ENCODE measurements at regions not wholly inside any gene's neighbourhood (a gene's known extent, or its start where the extent isn't known, plus 50 kb on each side); places are given as distances from the start of the nearest gene placed in this dataset.

GRCh38 chr10:30724296-30724695 lies 94.7 kb upstream of the LYZL2 start:
- BruUV-seq (replicated peaks): no TSS peak
- H4K20me1 ChIP-seq (ENCODE audit: insufficient read depth, low read length): no peaks in the 10 kb centered on the region
- POLR2A ChIA-PET: no interaction called here
- peaks cover 5 to 21% of the 10 kb centered on the region in 2 experiments; a peak in 2 of 5 replicates for H3K27me3 ChIP-seq (ENCODE audit: control insufficient read depth in 1 of 2, insufficient read depth in 2 of 2, low read length in 2 of 2)
- H3K27ac ChIP-seq (ENCODE audit: extremely low read length, insufficient read depth, low read length): no peak overlapping the region
- no peak overlapping the region for H2AFZ ChIP-seq (ENCODE audit: low read length)
- H3K79me2 ChIP-seq (ENCODE audit: insufficient read depth, low read length): no peaks in the 10 kb centered on the region
- in situ Hi-C loops (cut with HindIII; ENCODE audit: extremely low pct_ligation_motif_present, low pct_unique_long_range_greater_than_20kb): no loop called here
- H3K9ac ChIP-seq (ENCODE audit: insufficient read depth, low read depth, low read length): no peak overlapping the region
- CTCF ChIA-PET (ENCODE audit: low intra/inter-chr PET ratio, low total read pairs): interaction anchor here (1.1 kb wide), 1 partner anchor 1046 kb away, joined by 3 read pairs; no protein-coding TSS in a partner anchor
- DNase-seq (ENCODE audit: low spot score) (no peak), ATAC-seq (no peak), FAIRE-seq (no peak)
- H3K4me1 ChIP-seq (ENCODE audit: insufficient read depth, low read length): peaks cover 17% of the 10 kb centered on the region
- 43% methylated on average over 9 of the region's 9 CpGs for WGBS (ENCODE audit: low lambda C conversion rate)
- intact Hi-C loops (cut with micrococcal nuclease; ENCODE audit: unreplicated experiment): loop anchor here (10.0 kb wide), 2 partner anchors 771 to 1471 kb away; no protein-coding TSS in a partner anchor
- no peak overlapping the region for H3K4me3 ChIP-seq (replicated peaks in 1 of 3; ENCODE audit: insufficient read depth in 1 of 3, low read depth in 2 of 3, low read length in 3 of 3)
- H3K9me3 ChIP-seq (ENCODE audit: low read length): no peaks in the 10 kb centered on the region
- no peak for TF ChIP-seq EEA1 (CRISPR knock-in tag; IDR thresholded peaks at IDR 0.05; ENCODE audit: borderline replicate concordance)
- TF ChIP-seq PATZ1 (CRISPR knock-in tag; IDR thresholded peaks at IDR 0.05): no peak
- no peak for TF ChIP-seq ZNF790 (CRISPR knock-in tag; IDR thresholded peaks at IDR 0.05; ENCODE audit: borderline replicate concordance)
- no peak for TF ChIP-seq RNF2 (conservative IDR thresholded peaks at IDR 0.05; ENCODE audit: low read depth)
- TF ChIP-seq ZFP90 (CRISPR knock-in tag; IDR thresholded peaks at IDR 0.05; ENCODE audit: borderline replicate concordance): no peak
- TF ChIP-seq ETV5 (CRISPR knock-in tag; IDR thresholded peaks at IDR 0.05; ENCODE audit: borderline replicate concordance): no peak
- no peaks in the 10 kb centered on the region for H3K36me3 ChIP-seq (replicated peaks in 1 of 2; ENCODE audit: control insufficient read depth in 1 of 2, insufficient read depth in 2 of 2, low read length in 2 of 2)
- no peak overlapping the region for H3K4me2 ChIP-seq (ENCODE audit: low read depth, low read length)

Measured in HepG2 (cell line).